Fibroblast of skin of scalp (primary cell): ENCODE measurements at regions not wholly inside any gene's neighbourhood (a gene's known extent, or its start where the extent isn't known, plus 50 kb on each side); places are given as distances from the start of the nearest gene placed in this dataset.

Experiments used
- DNase-seq: peaks from one replicate; pipeline ENCODE4 v3.0.0-alpha.2; 2013

DNA sequence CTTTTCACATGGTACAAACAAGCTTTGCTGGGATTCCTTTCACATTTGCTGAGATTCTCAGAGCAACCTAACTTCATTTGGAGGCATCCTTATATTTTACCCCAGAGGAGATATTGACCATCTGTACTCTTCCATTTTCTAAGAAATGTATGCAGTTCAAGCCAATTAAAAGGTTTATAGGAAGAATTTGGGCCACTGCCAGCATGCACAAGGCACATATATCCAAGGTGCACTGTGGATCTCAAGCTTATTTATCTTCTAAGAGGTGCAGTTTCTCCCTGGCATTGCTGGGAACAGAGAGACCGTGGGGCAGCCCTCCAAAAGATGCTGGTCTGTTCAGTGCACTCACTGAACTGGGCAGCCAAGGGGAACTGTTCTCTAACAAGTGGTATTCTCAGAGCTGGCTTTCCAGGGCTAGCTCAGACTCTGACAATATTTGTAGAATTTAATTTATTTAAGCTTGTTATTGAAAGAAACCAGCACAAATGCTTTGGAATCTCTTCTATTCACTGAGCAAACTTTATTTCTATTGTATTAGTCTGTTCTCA lies 213.3 kb downstream of the TENT4A start:
- DNase-seq, result no peak

GRCh38 chr5:6936031-6936430 lies 222.8 kb downstream of the TENT4A start:
- no peak for DNase-seq

DNA sequence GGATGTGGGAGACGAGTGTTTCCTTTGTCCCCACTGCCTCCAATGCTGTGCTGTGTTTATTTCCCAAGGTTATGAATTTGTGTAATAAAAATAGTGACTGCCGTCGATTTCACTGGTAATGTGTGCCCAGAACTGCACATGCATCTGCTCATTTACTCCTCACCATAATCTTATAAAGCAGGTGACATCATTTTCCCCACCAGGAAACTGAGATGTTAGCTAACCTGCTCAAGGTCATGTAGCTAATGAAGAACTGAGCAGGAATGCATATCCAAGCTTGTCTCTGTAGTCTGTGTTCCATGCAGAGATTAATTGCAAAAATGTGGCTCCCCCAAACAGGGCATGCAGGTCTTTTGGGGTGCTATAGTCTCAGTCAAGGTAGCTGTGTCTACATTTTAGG lies 224.4 kb downstream of the TENT4A start:
- no peak for DNase-seq

GRCh38 chr5:6941631-6942030 lies 228.4 kb downstream of the TENT4A start:
- DNase-seq, result no peak

DNA sequence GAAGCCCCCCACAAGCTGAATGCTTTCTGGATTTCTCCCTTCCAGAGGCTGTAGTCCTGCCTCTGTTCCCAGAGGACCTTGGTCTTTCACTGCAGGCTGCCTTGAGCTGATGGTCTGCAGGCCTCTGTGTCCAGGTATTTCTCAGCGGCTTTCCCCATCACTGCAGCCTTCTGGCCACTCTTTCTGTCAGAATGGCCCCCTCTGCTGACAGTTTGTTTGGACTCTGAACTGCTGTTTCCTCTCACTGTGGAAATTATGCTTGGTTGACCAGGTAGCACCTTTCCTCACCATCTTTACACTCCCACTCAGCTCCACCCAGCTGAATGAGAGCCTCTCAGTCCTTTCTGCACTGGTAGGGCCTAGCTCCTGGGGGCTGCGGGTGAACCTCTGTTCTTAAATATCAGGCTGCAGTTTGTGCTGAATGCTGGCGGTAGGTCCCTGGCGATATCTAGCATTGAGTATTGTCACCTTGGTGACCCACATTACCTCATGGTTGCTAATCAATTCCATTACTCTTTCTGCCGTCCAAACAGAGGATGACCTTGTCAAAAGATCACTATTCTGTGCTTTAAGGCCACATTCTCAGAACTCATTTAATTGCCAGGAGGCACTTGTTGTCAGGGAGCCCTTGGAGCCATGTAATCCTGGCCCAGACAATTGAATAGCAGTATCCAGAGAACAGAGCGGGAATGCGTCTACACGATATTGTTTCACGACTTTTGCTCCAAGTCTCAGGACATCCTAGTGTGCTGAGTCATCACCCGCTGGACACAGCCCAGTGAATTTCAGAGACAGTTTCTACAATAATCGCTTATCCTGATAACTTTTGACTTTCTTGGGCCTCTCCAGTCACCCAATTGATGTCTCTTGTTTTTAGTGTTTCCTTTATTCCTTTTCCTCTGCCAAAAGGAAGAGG lies 230.2 kb downstream of the TENT4A start:
- DNase-seq, result no peak

DNA sequence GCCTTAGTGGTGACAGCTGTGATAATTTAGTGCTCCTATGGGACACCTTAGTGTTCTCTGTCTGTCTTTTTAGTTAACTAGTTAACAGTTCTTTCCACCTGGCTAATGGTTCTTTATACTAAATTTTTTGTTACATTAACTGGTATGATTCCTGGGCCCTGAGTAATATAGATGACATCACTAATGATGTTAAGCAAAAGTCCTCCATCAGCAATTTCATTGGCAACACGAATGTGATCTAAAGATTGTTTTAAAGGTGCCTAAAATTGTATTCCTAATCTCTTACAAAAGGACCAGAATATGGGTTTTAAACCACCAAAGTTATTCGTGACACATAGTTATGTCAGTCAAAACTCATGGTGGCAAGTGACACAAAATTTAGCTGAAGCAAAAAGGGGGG lies 235.3 kb downstream of the TENT4A start:
- no peak for DNase-seq

DNA sequence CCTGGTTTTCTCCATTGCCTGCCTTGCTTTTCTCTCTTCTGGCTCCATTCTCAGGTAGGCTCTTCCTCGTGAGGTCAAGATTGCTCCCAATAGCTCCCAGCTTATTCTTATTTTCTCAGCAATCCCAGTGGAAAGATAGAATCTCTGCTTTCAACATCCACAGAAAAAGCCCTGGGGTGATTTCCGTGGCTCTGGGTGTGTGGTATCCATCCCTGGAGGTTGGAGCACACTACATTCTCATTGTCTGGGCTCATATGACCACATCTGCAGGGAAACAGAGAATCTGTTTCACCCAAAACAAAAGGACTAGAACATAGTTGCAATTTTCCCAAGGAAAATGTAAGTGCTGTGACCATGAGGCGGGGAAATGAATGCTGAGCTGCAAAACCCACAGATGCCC lies 236.0 kb downstream of the TENT4A start:
- DNase-seq, result no peak

DNA sequence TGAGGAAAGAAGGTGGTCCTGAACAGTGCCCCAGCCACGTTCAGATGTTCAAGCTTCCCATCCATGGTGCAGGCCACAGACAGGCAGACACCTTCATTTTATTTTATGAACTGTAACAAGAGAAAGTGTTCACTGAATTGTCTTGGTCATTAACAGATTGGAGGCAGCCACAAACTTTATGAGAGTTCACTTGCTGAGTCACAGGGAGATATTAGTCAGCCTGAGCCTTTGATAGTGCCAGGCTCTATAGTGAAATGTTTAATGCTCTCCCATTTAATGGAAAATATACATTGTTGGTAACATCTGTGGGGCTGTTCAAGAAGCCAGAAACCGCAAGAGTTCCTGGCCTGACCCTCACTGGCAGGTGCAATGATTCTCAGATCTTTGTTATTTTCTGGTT lies 237.0 kb downstream of the TENT4A start:
- no peak for DNase-seq

GRCh38 chr5:6950860-6951259 lies 237.6 kb downstream of the TENT4A start:
- no peak for DNase-seq

DNA sequence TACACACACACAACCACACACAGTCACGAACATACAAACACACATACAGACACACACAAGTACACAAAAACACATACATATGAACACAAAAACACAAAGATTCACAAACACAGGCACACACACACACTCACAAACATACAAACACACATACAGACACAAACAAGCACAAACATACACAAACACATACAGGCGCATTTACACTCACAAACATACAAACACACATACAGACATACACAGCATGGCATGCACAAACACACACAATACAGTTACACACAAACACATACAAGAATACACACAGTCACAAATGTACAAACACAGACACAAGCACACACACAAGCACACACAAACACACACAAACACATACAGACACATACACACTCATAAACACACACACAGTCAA lies 247.9 kb downstream of the TENT4A start:
- DNase-seq, result no peak

DNA sequence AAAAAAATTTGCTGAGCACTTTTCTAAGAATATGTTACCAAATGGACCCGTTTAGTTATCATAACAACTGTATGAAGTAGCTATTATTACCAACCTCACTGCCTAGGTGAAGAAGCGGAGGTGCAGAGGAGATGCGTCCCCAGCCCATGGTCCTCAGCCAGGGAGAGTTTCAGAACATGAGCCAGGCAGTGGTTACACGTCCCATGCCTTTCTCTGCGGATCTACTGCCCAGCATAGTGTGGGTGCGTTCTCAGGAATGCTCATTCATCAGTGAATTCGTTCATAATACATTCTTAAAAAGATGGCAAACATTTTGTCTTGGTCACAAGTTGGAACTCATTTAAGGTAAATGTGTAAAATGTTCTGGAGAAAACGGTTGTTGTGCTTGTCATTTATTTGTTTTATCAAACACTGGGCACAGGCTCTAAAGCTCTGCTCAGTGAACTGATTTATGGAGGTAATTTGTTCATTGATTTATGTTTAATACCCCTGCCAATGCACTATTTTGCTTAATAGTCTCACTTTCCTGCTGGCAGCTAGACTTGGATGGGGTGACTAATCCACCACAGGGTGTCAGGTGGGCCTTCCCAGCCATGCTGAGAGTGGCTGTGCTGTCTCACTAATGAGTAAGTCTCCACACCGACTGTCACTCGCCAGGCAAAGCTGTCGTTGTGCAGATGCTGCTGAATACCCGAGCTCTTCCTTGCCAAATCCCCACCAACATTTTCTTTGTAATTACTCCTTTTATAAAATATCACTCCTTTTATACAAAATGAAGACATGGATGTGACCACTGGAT lies 248.8 kb downstream of the TENT4A start:
- DNase-seq, result no peak

DNA sequence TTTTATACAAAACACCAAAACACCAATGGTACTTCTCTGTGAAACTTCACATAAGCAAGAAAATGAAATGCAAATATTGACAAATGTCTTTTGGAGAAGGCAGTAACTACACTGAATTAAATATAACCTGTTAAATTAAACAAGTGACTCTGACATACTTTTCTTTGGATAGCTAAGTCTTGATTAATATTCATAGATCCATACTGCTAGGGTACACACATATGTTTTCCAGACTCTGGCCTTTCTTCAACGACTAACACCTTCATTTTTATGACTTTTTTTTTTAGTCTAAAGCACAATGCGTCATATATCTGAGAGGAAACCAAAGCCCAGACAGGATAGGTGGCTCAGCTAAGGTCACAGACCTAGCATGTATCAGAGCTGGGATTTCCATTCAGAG lies 263.7 kb downstream of the TENT4A start:
- no peak for DNase-seq

GRCh38 chr5:6979061-6979460 lies 265.8 kb downstream of the TENT4A start:
- DNase-seq, result no peak

DNA sequence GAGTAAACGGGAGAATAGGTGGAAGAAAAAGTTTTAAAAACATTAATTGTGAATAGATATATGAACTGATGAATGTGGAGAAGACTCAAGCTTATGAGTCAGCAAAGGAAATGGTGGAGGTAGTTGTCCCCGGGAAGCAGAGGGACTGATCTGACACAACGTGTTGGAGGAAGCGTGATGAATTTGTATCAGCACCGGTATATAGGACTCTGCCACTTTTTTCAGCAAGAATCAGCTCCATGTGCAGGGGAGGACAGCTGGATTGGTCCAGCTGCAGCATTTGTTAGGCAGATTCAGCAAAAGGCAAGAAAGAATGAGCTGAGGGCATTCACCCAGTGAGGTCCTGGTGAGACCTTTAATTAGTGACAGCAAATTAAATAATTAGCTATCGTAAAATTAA lies 276.0 kb downstream of the TENT4A start:
- no peak for DNase-seq

DNA sequence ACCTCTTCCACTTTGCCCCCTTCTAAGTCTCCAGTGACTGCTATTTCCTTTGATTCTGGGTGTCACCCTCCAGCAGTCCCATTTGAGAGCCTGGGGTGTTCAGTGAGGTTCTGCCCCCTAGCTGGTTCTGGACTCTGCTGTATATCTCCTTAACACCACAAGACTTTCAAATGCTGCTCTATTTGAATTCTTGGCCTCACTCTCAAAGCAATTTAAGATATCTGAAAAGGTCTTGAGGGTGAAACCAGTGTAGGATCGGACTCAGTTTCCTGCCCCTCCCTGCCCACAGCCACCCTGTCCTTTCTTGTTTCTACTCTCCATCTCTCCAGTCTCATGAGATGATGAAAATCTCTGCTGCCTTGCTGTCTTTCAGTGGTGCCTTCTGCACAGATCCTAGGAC lies 280.9 kb downstream of the TENT4A start:
- DNase-seq, result no peak

- DNase-seq, result no peak
These were observed 281.9 kb downstream of the TENT4A start for GRCh38 chr5:6995115-6995514.

DNA sequence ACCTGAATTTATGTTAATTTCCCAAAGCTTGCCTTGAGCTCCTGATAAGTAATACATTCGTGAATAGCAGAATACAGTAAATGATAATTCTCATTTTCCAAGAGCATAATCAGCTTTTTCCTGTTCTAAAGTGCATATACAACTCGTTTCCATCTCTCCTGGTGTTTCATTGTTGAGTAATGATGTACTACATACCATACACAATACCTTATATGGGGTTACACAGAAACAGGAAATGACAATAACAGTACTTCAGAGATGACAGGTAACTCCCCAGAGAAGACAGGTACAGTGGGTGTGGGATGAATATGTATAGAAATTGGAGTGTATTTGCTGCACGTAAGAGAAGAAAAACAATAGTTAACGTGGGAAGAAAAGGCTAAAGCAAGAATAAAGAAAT lies 287.1 kb downstream of the TENT4A start:
- DNase-seq, result no peak

DNA sequence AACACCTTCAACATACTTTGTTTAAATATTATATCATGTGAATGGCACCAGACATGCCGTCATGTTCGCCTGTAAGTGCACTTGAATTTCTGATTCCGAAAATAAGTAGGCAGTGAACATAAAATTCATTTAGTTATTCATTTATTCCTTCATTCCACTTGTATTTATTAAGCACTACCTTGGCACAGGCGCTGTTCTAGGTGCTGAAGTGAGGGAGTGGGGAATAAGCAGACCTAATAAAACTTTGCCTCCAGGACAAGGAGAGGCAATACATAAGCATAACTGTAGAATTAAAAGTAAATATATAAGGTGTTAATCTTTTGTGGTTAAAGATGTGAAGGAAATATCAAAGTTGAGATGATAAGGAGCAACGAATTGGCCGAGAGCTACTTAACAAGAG lies 297.4 kb downstream of the TENT4A start:
- DNase-seq, result no peak

GRCh38 chr5:7012057-7012456 lies 298.8 kb downstream of the TENT4A start:
- no peak for DNase-seq

DNA sequence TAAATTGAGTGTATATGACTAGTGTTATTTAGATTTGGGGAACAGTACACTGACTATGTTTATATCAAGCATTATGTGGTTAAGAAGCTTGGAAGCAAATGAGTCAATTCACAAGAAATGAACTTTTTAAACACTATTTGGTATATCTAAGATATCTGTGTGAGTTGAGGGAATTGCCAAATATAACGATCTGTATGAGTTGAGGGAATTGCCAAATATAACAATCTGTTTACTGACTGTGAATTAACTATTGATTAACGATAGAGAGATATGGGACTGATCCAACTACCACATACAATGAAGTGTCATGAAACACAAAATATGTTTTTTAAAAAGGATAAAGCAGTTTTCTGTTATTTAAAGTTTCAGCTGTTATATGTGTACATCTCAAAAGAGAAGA lies 301.4 kb downstream of the TENT4A start:
- DNase-seq, result no peak

GRCh38 chr5:7015586-7016256 lies 302.5 kb downstream of the TENT4A start:
- DNase-seq, result no peak

DNA sequence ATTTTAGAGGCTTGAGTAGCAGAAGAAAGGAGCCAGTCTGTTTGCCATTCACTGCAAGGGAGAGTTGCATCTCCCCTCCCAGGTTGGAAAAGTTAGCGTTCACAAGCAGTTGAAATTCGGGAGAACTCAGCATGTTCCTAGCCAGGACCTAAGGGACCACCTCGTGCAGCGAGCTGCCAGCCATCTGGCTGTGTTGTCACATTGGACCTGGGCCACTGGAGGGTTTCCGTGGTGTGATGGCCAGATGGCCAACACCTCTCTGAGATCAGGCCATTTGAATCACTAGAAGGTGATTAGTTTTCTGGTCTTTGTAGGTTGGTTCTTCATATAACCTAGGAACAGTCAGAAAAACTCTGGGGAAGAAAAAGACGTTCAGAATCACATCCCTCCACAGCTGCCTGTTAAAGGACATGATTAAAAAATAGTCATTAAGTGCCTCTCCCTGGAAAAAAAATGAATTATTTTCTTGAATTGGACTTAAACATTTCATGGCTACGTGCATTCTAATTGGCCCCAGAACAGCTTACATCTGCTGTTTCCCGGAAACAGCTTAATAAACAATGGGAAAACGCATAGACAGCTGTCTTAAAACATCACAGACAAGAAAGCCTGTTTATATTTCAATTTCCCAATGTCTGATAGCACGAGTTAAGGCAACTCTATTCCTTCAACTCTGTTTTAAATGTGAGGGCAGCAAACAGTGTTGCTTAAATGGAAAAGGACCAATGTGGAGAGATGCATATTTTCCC lies 303.9 kb downstream of the TENT4A start:
- DNase-seq, result no peak
